NCI-H446 treated with DMSO at 0.1 percent for 48 hours (cell line): ENCODE measurements at regions not wholly inside any gene's neighbourhood (a gene's known extent, or its start where the extent isn't known, plus 50 kb on each side); places are given as distances from the start of the nearest gene placed in this dataset.
A peak's percentile ranks its signal among the peaks of the same experiment; 100 is the strongest.

Source experiments
- DNase-seq: peaks from one replicate; lab custom pipeline; 2025; lab: John Stamatoyannopoulos, UW

DNA sequence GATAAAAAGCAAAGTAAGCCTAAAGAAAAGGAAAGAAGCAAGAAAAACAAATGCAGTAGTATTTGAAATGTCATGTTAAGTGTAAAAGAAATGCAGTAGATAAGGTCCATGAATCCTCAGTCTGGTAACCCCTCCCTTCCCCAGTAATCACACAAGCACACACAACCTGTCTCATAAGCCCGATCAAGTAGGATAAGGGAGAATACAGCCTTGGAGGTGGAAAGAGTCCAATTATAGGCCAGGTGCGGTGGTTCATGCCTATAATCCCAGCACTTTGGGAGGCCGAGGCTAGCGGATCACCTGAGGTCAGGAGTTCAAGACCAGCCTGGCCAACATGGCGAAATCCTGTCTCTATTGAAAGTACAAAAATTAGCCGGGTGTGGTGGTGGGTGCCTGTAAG, 117.9 kb downstream of the GADD45G start:
- DNase-seq, result no peak

GRCh38 chr9:89723469-89724100, 118.8 kb downstream of the GADD45G start:
- DNase-seq, result no peak

GRCh38 chr9:89724659-89725058, 119.8 kb downstream of the GADD45G start:
- no peak for DNase-seq

DNA sequence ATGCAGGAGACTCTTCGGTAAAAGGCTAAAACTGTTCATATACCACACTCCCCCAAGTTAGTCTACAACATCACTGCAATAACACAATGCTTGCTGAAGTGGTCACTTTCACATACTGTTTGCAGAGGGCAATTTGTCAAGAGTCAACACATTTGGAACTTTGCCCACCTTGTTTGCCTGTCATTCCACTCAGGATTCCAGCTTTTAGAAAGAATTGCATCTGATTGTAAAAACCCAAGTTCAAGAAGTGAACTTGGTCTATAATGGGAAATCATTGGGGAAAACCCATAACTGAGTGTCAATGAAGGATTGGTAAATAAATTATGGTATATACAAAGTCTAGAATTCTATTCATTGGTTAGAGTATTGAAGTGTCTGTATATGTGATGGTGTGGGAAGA, 120.5 kb downstream of the GADD45G start:
- no peak for DNase-seq

- DNase-seq, result no peak
These were observed 125.2 kb downstream of the GADD45G start for GRCh38 chr9:89729954-89730530.

- DNase-seq, result no peak
These were observed 125.9 kb downstream of the GADD45G start for GRCh38 chr9:89730715-89731114.

GRCh38 chr9:89731262-89732182, 126.7 kb downstream of the GADD45G start:
- DNase-seq, result no peak

DNA sequence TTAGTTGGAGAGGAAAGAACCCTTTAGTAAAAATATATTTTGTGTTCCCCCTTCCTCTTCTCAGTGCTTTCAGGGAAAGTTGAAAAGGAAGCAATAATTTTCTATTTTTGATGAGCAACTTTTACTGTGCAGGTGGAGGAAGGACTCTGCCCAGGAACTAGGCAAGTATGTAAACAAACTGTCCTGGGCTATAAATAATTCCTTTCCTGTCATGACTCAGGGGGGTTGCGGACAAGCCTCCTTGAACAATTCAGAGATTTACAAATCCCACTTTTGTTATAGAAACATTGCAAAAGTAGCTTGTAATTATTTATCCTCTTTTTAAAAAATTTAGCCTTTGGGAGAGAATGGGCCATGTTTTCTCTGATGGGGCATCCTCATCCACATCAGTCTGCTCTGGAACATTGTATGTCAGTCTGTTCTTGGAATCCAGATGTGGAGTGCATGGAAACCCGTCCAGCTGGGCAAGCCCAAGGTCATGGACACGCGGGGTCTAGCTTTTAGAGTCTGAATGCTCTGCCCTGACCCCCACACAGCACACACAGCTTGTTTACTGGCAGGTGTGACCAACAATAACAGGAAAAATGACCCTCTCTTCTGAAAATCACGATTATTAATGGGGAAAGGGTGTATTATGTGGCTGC, 127.6 kb downstream of the GADD45G start:
- no peak for DNase-seq

- DNase-seq, result no peak
These were observed 128.1 kb downstream of the GADD45G start for GRCh38 chr9:89732939-89733324.

DNA sequence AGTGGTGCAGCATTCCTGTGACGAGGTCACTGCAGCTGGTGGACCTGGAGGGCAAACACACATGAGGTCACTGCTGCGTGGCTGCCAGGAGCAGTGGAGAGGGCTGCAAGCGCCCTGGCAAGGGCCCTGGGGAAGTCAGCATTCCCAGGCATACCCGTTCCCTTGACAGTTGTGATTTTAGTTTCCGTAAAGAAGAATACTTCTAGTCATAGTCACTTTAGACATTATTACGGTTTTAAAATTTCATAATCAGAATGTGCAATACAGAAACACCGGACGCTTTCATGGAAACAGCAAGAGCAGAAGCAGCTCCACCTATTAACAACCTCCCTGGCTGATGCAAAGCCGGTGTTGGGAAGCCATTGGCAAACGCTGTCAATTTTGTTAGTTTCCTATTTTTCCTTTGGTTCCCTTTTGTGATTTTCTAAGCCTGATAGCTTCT, 129.8 kb downstream of the GADD45G start:
- no peak for DNase-seq

DNA sequence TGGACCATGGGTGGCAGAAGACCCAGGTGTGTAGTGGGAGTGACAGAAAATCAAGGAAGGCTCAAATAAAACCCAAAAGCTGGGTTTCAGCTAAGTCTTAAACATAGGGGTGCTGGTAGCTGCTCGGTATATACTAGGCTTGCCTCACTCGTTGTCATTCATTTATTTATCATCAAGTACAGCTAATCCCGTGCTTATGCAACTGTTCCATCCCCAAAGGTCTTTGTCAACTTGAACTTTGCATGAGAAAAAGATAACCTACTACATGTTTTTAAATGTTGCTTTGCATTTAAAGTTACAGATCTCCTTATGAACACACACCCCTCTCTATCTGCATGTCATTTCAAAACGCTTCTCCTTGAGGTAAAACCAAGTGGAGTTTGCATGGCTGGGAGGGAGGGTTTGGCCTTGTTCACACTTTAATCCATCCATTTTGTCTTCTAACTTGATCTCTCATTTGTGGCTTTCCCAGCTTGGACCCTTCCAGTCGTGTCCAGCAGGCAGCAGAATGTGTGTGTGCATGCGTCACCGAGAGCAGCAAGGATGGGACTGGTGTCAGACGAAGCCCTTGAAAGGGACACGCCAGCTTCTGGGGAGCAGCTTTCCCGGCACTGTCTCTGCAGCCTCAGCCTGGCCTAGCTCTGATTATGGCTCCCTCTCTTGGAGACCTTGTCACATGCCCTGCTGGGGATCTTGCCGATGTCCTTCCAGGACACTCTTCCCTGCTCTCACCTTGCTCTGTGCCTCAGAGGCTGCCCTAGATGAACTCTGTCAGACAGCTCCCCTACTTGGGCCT, 133.5 kb downstream of the GADD45G start:
- no peak for DNase-seq

GRCh38 chr9:89739511-89739910, 134.7 kb downstream of the GADD45G start:
- DNase-seq, result no peak

GRCh38 chr9:89739916-89740315, 135.1 kb downstream of the GADD45G start:
- no peak for DNase-seq

DNA sequence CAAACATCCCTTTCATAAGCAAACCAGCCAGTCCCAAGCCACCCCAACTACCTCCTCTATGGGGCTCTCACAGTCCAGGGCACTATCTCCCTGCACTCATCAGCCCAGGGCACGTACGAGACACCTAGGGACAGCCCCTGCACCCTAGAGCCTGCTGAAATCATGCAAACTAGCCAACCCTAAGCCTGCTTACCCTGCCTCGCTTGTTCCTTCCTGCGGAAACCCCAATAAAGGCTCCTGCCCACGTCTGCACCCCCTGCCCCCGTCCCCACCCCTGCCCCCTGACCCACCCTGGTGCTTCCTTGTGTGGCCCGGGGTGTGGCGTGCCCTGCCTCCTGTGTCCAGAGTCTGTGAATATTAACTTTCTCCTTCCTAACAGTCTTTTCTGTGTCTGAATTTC, 135.9 kb downstream of the GADD45G start:
- no peak for DNase-seq

GRCh38 chr9:89742660-89743059, 137.8 kb downstream of the GADD45G start:
- DNase-seq, result no peak

GRCh38 chr9:89743216-89743572, 138.4 kb downstream of the GADD45G start:
- no peak for DNase-seq

GRCh38 chr9:89743573-89744254, 138.9 kb downstream of the GADD45G start:
- DNase-seq, result no peak

DNA sequence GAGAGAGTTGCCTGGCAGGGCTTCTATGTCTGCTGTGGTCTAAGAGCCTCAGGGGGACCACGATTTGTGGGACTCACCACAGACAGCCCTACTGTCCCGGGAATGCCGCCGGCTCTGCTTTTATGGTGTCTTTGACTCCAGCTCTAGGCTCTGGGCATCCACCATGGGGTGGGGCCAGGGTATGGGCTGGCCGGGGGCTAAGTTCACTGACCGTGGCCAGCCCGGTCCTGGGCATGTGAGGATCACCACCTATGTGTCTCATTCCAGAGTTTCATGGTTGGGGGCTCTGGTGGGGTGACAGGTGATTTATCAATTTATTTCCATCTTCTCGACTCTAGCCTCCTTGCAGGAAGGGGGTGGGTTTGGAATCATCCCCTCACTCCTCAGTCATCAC, 139.4 kb downstream of the GADD45G start:
- no peak for DNase-seq

DNA sequence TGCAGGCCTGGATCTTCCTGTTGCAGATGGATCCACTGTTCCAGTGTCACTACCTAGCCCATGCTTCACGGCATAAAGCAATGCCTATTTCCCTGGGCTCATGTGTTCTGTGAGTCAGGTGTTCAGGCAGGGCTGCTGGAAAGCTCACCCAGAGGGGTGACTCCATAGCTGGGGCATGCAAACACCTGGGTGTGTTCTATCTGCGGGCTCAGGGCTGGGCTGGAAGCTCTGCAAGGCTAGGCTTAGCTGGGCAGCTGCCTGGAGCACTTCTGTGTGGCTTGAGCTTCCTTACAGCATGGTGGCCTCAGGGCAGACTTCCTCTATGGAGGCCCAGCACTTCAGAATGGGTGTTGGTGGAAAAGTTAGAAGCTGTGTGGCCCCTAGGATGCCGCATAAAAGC, 139.9 kb downstream of the GADD45G start:
- DNase-seq, result no peak

DNA sequence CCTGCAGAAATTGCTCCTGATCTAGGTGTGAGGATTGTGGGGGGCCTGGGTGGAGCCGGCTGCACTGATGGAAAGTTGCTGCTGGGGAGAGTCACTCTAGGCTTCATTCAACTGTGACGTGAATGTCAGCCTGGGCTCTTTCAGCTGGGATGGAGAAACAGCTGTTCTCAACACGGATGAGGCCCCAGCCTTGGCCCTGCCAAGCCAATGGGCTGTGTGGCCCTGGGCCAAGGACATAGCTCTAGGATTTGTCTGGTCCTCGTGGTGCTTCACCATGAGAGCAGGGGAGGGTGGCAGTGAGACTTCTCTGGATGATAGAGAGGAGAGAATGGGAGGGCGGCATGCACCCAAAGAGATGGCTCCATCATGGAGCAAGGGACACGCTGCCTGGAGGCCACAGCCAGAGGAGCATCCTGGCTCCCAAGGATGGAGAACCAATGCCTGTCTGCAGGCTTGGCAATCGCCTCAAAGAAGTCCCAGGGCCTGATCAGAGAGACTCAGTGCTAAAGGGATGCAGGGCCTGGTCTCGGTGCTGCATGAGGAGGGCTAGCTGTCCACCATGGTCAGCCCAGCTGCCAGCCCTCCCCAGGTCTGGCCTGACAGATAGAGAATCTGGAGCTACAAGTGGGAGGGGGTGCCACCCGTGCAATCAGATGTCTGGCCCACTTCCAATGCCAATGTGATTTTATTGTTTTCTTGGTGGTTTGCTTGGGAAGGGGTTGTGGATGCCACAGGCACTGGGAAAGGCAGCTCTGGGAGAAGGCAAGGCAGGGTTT, 141.0 kb downstream of the GADD45G start:
- DNase-seq, result peak; percentile 41
